NCI-H1417 (cell line): ENCODE measurements at regions not wholly inside any gene's neighbourhood (a gene's known extent, or its start where the extent isn't known, plus 50 kb on each side); places are given as distances from the start of the nearest gene placed in this dataset.
"Not testable (repeated sequence)": the region's sequence is repeated elsewhere in the genome, so short reads cannot be mapped to it uniquely, and the experiment has no call there.

ENCODE experiments used
- DNase-seq, 3 experiments: peaks; one replicate each; lab custom pipeline; 2025; lab: John Stamatoyannopoulos, UW

- no peak for DNase-seq
Observed at GRCh38 chr14:84998216-84998615, 531.7 kb upstream of the FLRT2 start.

DNA sequence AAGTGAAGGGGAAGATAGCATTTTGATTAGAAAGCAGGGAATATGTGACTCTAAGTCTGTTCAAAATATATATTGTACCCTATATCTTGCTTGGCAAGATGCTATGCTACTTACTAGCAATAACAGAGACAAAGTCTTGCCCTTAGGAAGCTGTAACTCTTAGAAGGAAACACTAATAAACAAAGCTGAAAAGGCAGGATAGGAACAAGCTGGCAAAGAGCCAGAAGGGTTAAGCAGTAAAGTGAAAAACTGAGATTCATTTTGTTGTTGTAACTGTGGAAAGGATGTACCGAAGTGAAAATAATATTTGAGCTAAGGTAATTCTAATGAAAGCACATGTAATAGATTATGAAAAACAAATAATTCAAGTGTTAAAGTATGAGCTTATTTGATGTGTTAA lies 527.1 kb upstream of the FLRT2 start:
- DNase-seq: no peak

- no peak for DNase-seq
Observed at GRCh38 chr14:85003805-85004204, 526.1 kb upstream of the FLRT2 start.

DNA sequence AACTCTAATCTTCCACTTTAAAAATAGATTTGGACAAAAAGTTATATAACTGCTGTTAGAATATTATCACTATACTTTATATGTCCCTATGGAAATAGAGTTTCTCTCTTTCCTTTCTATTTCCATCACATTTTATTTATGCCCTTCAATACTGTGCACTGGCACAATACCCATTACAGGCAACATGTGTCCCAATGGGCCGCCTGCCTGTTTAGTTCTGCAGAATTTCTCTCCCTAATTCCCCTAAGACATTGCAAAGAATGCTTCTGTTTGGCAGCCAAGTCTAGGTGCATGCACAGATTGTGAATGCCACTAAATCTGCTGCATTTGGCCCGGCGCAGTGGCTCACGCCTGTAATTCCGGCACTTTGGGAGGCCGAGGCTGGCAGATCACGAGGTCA lies 520.4 kb upstream of the FLRT2 start:
- DNase-seq: no peak

DNA sequence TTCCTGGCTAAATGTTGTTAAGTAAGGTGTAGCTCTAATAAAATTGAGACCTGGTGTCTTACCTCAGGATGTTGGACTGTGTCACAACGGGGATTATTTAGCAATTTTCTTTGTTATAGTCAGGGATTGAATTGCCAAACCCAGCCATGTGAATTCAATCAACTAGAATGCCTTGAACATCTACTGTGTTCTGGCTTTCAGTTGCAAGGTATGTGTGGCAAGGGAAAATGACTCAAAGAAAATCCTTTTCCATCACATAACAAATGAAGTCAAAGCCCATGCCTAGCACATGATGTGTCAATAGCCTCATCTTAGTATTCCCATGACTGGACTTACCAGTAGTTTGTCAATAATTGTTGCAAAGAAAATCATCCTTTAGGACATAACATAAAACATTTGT lies 519.8 kb upstream of the FLRT2 start:
- no peak for DNase-seq

DNA sequence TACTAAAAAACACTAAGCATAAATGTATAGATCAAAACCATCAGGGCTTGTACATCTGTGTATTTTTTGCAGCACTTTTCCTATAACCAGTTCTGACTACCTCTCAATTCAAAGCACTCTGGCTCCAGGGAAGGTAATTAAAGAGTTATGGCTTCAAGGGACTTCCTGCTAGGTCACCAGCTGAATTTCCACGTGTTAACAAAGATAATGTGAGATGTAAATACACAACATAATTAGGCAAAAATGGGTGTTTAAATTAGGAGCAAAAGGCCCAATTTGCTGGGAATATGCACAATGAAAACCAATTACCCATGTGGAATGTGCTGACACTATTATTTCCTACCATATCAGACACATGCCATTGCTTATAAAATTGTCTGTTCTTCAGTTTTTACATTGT lies 513.4 kb upstream of the FLRT2 start:
- peak in 2 of 3 experiments; percentile 47 to 85 for DNase-seq

DNA sequence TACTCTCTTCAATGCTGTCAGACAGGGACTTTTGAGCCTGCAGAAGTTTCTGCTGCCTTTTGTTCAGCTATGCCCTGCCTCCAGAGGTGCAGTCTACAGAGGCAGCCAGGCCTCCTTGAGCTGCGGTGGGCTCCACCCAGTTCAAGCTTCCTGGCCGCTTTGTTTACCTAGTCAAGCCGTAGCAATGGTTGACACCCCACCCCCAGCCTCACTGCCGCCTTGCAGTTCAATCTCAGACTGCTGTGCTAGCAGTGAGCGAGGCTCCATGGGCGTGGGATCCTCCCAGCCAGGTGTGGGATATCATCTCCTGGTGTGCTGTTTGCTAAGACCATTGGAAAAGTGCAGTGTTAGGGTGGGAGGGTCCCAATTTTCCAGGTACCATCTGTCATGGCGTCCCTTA lies 506.1 kb upstream of the FLRT2 start:
- DNase-seq: not testable (repeated sequence)

- DNase-seq: no peak
Observed at GRCh38 chr14:85024931-85025330, 505.0 kb upstream of the FLRT2 start.

DNA sequence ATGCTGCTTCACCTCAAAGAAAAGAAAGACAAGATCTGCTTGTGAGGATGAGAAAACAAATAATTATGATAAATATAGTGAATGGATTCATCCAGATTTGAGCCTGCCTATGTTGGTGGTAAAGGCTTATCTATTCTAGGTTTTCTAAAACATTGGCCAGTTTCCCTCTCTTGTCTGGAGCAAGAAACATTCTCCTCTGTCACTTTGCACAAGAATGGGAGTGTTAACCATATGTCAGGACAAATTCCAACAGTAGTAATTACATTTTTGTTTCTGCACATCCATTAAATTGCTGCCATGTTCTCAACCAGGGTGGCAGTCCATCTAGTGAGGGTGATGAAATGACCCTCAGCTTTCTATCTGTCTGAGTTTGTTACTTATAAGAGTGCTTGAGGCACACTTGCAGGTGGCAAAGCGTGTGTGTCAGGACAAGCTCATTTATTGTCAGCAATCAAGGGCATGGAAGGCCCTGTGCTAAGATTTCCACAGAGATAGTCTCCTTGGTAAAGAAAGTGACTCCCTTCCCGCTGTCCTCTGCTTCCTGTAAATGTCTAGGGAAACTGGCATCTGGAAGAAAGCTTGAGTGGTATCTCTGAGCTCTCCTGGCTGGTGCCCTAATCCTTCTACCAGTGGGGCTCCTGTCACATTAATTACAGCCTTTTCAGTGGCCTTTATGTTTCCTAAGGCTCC lies 502.1 kb upstream of the FLRT2 start:
- peak in 1 of 3 experiments; percentile 48 for DNase-seq

GRCh38 chr14:85037411-85037810 lies 492.5 kb upstream of the FLRT2 start:
- no peak for DNase-seq

DNA sequence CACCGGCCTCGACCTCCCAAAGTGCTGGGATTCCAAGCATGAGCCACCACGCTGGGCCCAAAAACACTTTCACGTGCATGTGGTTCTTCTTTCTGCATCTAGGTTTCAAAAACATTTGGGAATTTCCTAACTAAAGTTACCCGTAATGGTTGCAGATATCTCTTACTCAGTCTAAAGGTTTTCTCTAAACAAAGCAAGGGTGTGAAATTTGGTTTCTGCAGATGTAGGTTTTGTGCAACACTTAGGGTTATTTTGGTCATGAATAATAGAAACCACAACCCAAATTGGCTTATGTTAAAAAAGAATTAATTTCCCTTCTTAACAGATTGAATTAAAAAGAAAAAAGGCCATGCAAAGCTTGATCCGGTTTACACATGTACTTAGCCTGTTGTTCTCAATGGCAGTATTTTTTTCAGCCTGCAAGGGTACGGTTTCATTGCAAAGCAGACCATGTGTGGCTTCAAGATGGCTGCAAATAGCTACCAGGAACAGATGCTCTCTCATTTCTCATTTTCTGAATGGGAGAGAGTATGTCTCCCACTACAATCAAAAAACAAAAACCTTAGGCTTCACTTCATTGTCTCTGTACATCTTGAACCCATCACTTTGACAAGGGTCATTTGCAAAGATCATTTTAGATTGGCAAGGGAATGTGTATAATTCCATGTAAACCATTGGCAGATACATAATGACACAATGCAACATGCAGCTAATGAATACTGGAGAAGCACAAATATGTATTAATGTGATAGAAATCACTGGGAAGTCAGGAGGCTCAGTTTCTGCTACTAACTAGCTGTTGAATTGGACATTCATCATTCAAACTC lies 491.2 kb upstream of the FLRT2 start:
- DNase-seq: peak in 1 of 3 experiments; percentile 41

GRCh38 chr14:85039353-85039626 lies 490.7 kb upstream of the FLRT2 start:
- peak in 1 of 3 experiments; percentile 41 for DNase-seq

- DNase-seq: peak in 2 of 3 experiments; percentile 24 to 65
Observed at GRCh38 chr14:85040046-85040685, 489.8 kb upstream of the FLRT2 start.

- peak; percentile 32 to 74 (median 68) for DNase-seq
Observed at GRCh38 chr14:85041618-85042017, 488.3 kb upstream of the FLRT2 start.

DNA sequence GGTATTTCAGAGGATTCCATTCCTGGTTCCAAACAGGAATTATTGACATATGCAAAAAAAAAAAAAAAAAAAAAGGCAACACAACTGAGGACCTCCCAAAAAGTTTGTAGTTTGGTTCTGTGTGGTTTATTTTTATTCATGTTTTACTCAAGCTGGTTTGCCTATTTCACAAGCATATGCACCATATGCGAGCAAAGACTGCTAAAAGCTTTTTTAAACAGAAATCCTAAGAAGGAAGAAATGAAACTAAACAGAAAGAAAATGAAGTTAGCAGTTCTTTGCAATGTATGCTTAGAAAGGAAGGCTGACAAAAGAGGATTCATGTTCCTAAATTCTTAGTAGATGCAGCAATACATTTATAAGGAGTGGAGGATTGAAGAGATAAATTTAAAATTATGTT lies 487.6 kb upstream of the FLRT2 start:
- DNase-seq: no peak

- no peak for DNase-seq
Observed at GRCh38 chr14:85050180-85050579, 479.8 kb upstream of the FLRT2 start.

GRCh38 chr14:85052646-85053045 lies 477.3 kb upstream of the FLRT2 start:
- DNase-seq: no peak

- no peak for DNase-seq
Observed at GRCh38 chr14:85054178-85054577, 475.8 kb upstream of the FLRT2 start.

GRCh38 chr14:85056267-85056666 lies 473.7 kb upstream of the FLRT2 start:
- DNase-seq: no peak

DNA sequence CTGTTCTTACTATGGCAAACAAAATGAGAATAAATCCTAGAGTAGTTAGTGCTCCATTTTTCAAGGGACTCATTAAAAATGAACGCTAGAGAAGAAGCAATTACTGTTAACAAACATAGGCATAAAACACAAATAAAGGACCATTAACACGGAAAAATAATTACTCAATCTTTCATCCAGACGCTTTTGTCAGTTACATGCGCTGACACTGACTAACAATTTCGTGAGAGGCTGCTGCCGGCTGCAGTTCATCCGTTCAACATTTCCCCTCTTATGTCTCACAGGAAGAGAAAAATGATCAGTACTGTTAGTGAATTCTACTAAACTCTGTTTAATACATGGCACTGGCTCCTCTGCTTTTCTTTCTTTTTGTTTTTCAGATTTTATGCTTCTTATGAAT lies 472.7 kb upstream of the FLRT2 start:
- peak in 1 of 3 experiments; percentile 62 for DNase-seq

- DNase-seq: no peak
Observed at GRCh38 chr14:85058150-85058549, 471.8 kb upstream of the FLRT2 start.

DNA sequence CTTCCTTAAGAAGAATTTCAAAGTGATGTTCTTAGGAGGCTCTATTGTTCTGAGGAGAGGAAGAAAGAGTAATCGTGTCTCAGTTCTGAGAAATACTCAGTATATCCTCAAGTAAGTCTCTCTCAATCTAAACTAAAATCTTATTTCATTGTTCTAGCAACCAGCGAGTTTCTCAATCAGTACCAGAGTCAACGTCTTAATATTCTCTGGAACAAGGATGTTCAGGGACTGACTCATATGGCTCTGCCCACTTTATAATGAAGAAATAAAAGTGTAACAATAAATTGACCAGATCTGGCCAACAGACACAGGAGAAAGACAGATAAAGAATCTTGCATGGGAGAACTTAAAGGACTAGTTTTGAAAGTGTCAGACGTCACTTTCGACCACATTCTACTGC lies 469.8 kb upstream of the FLRT2 start:
- no peak for DNase-seq

- DNase-seq: no peak
Observed at GRCh38 chr14:85061256-85061655, 468.7 kb upstream of the FLRT2 start.
